Embryonic facial prominence (tissue), 1 donor: ENCODE measurements at regions not wholly inside any gene's neighbourhood (a gene's known extent, or its start where the extent isn't known, plus 50 kb on each side); places are given as distances from the start of the nearest gene placed in this dataset.
"Not testable (repeated sequence)": the region's sequence is repeated elsewhere in the genome, so short reads cannot be mapped to it uniquely, and the experiment has no call there.

Experiments
- DNase-seq: peaks from one replicate; pipeline ENCODE4 v3.0.0-alpha.2; 2016; ENCODE audit errors: extremely low spot score

GRCh38 chr20:53818457-53819177 lies 225.0 kb upstream of the ZNF217 start:
- no peak for DNase-seq

GRCh38 chr20:53817513-53817912 lies 223.9 kb upstream of the ZNF217 start:
- DNase-seq: not testable (repeated sequence)

- no peak for DNase-seq
These were observed 223.3 kb upstream of the ZNF217 start for GRCh38 chr20:53816872-53817398.

- DNase-seq: no peak
These were observed 221.9 kb upstream of the ZNF217 start for GRCh38 chr20:53815509-53815908.

GRCh38 chr20:53814060-53814459 lies 220.4 kb upstream of the ZNF217 start:
- DNase-seq: no peak

- no peak for DNase-seq
These were observed 220.0 kb upstream of the ZNF217 start for GRCh38 chr20:53813636-53814035.

GRCh38 chr20:53811577-53811976 lies 217.9 kb upstream of the ZNF217 start:
- DNase-seq: no peak

GRCh38 chr20:53810661-53811355 lies 217.2 kb upstream of the ZNF217 start:
- no peak for DNase-seq

- DNase-seq: no peak
These were observed 216.2 kb upstream of the ZNF217 start for GRCh38 chr20:53809728-53810365.

- no peak for DNase-seq
These were observed 215.6 kb upstream of the ZNF217 start for GRCh38 chr20:53809217-53809616.

GRCh38 chr20:53808733-53809132 lies 215.1 kb upstream of the ZNF217 start:
- DNase-seq: no peak

GRCh38 chr20:53808302-53808701 lies 214.7 kb upstream of the ZNF217 start:
- DNase-seq: not testable (repeated sequence)

GRCh38 chr20:53806683-53807401 lies 213.2 kb upstream of the ZNF217 start:
- DNase-seq: no peak

- DNase-seq: no peak
These were observed 212.3 kb upstream of the ZNF217 start for GRCh38 chr20:53805895-53806384.

- DNase-seq: no peak
These were observed 211.6 kb upstream of the ZNF217 start for GRCh38 chr20:53804920-53805894.

- not testable (repeated sequence) for DNase-seq
These were observed 210.7 kb upstream of the ZNF217 start for GRCh38 chr20:53804308-53804707.

- DNase-seq: no peak
These were observed 210.0 kb upstream of the ZNF217 start for GRCh38 chr20:53803492-53804155.

- no peak for DNase-seq
These were observed 208.2 kb upstream of the ZNF217 start for GRCh38 chr20:53801609-53802370.

- DNase-seq: no peak
These were observed 207.4 kb upstream of the ZNF217 start for GRCh38 chr20:53800883-53801604.
